HEK293 (cell line): ENCODE measurements at regions not wholly inside any gene's neighbourhood (a gene's known extent, or its start where the extent isn't known, plus 50 kb on each side); places are given as distances from the start of the nearest gene placed in this dataset.

Experiments
- SP2 ChIP-seq: fragments of 450-650 bp; formaldehyde crosslinking; IDR thresholded peaks from 2 replicates; pipeline ENCODE4 v1.5.1; 2016; ENCODE audit warnings: missing biosample characterization, missing genetic modification characterization
- SP7 ChIP-seq: fragments of 450-650 bp; formaldehyde crosslinking; IDR thresholded peaks from 2 replicates; pipeline ENCODE4 v1.5.1; 2016; ENCODE audit warnings: missing biosample characterization, missing genetic modification characterization
- ZNF133 ChIP-seq: fragments of 450-650 bp; formaldehyde crosslinking; IDR thresholded peaks from 2 replicates; pipeline ENCODE4 v1.5.1; 2016; ENCODE audit warnings: missing biosample characterization, missing genetic modification characterization
- ZNF274 ChIP-seq, 2 experiments: fragments of 200-500 bp in 1 of 2; fragments of 450-650 bp in 1 of 2; sonication (Bioruptor generic) in 1 of 2; formaldehyde crosslinking in 1 of 2; IDR thresholded peaks; 2 replicates each; pipeline versions ENCODE4 v1.5.1 to v1.6.1; 2014 to 2016; ENCODE audit warnings: borderline replicate concordance in 1 of 2, inconsistent platforms in 1 of 2, low read length in 1 of 2, missing biosample characterization in 1 of 2, missing genetic modification characterization in 1 of 2
- ZNF530 ChIP-seq: fragments of 450-650 bp; formaldehyde crosslinking; IDR thresholded peaks from 2 replicates; pipeline ENCODE4 v1.5.1; 2016; ENCODE audit warnings: low read depth, missing biosample characterization, missing genetic modification characterization
- ZNF792 ChIP-seq: fragments of 450-650 bp; formaldehyde crosslinking; IDR thresholded peaks from 2 replicates; pipeline ENCODE4 v1.5.1; 2016; ENCODE audit warnings: missing biosample characterization, missing genetic modification characterization
- ZNF830 ChIP-seq: fragments of 450-650 bp; IDR thresholded peaks from 2 replicates; pipeline ENCODE4 v1.5.0; 2018; ENCODE audit warnings: missing biosample characterization, missing genetic modification characterization, low read depth, mild to moderate bottlenecking, moderate library complexity
- TF ChIP-seq, protein P1 (sequence below): fragments of 450-650 bp; formaldehyde crosslinking; IDR thresholded peaks from 2 replicates; pipeline ENCODE4 v1.5.1; 2016; ENCODE audit warnings: missing biosample characterization, missing genetic modification characterization
- TF ChIP-seq, protein P2 (sequence below): fragments of 450-650 bp; formaldehyde crosslinking; IDR thresholded peaks from 2 replicates; pipeline ENCODE4 v1.5.1; 2016; ENCODE audit warnings: missing biosample characterization, missing genetic modification characterization
- TF ChIP-seq, protein P3 (sequence below): fragments of 450-650 bp; formaldehyde crosslinking; IDR thresholded peaks from 2 replicates; pipeline ENCODE4 v1.5.1; 2016; ENCODE audit warnings: missing biosample characterization, missing genetic modification characterization

DNA sequence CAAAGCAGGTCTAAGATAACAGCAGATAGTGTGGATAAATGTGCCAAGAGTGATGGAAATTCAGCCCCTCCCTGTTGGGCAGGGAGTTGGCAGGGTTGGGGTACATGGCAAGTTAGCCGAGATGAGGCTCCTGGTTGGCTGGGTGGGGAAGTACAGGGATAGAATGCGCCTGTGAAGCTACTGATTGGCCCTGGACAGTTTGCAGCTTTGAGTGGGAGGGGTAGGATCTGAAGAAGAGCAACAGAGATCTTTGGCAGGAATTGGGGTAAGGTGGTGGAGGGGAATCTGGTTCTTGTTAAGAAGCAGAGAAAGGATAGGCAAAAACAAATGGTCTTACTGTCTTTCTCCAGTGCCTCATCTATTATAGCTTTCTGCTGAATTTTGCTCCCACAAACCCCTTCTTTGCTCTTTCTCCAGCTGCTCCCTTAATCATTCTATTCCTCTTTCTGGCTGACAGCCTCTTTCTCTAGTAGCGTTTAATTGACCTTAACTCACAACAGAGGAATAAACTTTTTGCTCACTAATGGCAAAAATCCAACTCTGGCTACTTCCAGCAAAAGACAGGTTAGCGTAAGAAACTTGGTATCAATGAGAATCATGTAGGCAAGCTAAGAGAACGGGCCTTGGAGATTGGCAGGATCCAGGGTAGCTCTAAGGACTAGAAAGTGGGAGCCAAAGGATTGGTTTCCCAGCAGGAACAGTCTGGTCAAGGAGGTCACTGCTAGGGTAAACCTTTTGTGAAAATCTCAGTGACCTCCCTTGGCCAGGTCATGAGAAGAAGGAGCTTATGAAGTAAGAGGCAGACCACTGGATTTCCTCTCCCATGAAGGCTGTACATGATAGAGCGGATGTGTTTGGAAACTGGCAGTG is 86.3 kb upstream of the CARMIL1 start:
- TF ChIP-seq ZNF830 (tag by site-specific recombination) (no peak), ZNF792 (tag by site-specific recombination) (no peak), SP7 (no peak), ZNF274 (IDR thresholded peaks at IDR 0.05; ENCODE audit: low read length) (no peak), ZNF274 (tag by site-specific recombination; IDR thresholded peaks at IDR 0.05; ENCODE audit: borderline replicate concordance) (no peak), ZNF133 (tag by site-specific recombination) (no peak), ZNF530 (tag by site-specific recombination) (no peak), SP2 (tag by site-specific recombination) (0 out of 2 replicates have a peak, but pooled peaks have one; percentile 6)
- TF ChIP-seq, protein P1, sequence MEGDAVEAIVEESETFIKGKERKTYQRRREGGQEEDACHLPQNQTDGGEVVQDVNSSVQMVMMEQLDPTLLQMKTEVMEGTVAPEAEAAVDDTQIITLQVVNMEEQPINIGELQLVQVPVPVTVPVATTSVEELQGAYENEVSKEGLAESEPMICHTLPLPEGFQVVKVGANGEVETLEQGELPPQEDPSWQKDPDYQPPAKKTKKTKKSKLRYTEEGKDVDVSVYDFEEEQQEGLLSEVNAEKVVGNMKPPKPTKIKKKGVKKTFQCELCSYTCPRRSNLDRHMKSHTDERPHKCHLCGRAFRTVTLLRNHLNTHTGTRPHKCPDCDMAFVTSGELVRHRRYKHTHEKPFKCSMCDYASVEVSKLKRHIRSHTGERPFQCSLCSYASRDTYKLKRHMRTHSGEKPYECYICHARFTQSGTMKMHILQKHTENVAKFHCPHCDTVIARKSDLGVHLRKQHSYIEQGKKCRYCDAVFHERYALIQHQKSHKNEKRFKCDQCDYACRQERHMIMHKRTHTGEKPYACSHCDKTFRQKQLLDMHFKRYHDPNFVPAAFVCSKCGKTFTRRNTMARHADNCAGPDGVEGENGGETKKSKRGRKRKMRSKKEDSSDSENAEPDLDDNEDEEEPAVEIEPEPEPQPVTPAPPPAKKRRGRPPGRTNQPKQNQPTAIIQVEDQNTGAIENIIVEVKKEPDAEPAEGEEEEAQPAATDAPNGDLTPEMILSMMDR (tag by site-specific recombination) = no peak
- TF ChIP-seq, protein P2, sequence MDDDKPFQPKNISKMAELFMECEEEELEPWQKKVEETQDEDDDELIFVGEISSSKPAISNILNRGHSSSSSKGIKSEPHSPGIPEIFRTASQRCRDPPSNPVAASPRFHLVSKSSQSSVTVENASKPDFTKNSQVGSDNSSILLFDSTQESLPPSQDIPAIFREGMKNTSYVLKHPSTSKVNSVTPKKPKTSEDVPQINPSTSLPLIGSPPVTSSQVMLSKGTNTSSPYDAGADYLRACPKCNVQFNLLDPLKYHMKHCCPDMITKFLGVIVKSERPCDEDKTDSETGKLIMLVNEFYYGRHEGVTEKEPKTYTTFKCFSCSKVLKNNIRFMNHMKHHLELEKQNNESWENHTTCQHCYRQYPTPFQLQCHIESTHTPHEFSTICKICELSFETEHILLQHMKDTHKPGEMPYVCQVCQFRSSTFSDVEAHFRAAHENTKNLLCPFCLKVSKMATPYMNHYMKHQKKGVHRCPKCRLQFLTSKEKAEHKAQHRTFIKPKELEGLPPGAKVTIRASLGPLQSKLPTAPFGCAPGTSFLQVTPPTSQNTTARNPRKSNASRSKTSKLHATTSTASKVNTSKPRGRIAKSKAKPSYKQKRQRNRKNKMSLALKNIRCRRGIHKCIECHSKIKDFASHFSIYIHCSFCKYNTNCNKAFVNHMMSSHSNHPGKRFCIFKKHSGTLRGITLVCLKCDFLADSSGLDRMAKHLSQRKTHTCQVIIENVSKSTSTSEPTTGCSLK (tag by site-specific recombination) = no peak
- TF ChIP-seq, protein P3, sequence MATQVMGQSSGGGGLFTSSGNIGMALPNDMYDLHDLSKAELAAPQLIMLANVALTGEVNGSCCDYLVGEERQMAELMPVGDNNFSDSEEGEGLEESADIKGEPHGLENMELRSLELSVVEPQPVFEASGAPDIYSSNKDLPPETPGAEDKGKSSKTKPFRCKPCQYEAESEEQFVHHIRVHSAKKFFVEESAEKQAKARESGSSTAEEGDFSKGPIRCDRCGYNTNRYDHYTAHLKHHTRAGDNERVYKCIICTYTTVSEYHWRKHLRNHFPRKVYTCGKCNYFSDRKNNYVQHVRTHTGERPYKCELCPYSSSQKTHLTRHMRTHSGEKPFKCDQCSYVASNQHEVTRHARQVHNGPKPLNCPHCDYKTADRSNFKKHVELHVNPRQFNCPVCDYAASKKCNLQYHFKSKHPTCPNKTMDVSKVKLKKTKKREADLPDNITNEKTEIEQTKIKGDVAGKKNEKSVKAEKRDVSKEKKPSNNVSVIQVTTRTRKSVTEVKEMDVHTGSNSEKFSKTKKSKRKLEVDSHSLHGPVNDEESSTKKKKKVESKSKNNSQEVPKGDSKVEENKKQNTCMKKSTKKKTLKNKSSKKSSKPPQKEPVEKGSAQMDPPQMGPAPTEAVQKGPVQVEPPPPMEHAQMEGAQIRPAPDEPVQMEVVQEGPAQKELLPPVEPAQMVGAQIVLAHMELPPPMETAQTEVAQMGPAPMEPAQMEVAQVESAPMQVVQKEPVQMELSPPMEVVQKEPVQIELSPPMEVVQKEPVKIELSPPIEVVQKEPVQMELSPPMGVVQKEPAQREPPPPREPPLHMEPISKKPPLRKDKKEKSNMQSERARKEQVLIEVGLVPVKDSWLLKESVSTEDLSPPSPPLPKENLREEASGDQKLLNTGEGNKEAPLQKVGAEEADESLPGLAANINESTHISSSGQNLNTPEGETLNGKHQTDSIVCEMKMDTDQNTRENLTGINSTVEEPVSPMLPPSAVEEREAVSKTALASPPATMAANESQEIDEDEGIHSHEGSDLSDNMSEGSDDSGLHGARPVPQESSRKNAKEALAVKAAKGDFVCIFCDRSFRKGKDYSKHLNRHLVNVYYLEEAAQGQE (tag by site-specific recombination) = no peak
